ENCODE measurements at regions not wholly inside any gene's neighbourhood (a gene's known extent, or its start where the extent isn't known, plus 50 kb on each side); places are given as distances from the start of the nearest gene placed in this dataset.
"Not testable (repeated sequence)": the region's sequence is repeated elsewhere in the genome, so short reads cannot be mapped to it uniquely, and the experiment has no call there.

DNA sequence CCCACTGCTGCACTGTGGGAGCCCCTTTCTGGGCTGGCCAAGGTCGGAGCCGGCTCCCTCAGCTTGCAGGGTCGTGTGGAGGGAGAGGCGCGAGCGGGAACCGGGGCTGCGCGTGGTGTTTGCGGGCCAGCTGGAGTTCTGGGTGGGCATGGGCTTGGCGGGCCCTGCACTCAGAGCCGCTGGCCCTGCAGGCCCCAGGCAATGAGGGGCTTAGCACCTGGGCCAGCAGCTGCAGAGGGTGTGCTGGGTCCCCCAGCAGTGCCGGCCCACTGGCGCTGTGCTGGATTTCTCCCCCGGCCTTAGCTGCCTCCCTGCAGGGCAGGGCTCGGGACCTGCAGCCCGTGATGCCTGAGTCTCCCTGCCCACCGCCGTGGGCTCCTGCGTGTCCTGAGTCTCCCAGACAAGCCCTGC lies 125.3 kb downstream of the ALG10B start:
- BruUV-seq (replicated peaks); POLR2A ChIA-PET; ATAC-seq; H2AFZ ChIP-seq (ENCODE audit: low read depth, low read length); H3K4me3 ChIP-seq; H3K4me1 ChIP-seq (replicated peaks in 1 of 2; ENCODE audit: control insufficient read depth in 2 of 2, insufficient read depth in 2 of 2, low read length in 2 of 2); intact Hi-C loops (cut with micrococcal nuclease); H3K4me2 ChIP-seq (ENCODE audit: insufficient read depth, low read length); FAIRE-seq; in situ Hi-C loops (cut with MboI); CTCF ChIA-PET (ENCODE audit: low intra/inter-chr PET ratio); H3K27me3 ChIP-seq (ENCODE audit: control insufficient read depth in 2 of 2, insufficient read depth in 2 of 2, low read length in 2 of 2); H3K9me1 ChIP-seq (ENCODE audit: control insufficient read depth, insufficient read depth, low read length); H4K20me1 ChIP-seq (replicated peaks; ENCODE audit: control insufficient read depth, insufficient read depth, low read length); H3K9ac ChIP-seq (ENCODE audit: insufficient read depth in 1 of 2, low read depth in 2 of 2, low read length in 2 of 2); H3K36me3 ChIP-seq (ENCODE audit: control insufficient read depth, insufficient read depth, low read length); DNase-seq (ENCODE audit: extremely low read depth in 1 of 4, low spot score in 3 of 4); H3K79me2 ChIP-seq (ENCODE audit: control insufficient read depth, insufficient read depth, low read length); H3K9me3 ChIP-seq (replicated peaks; ENCODE audit: control insufficient read depth, insufficient read depth, low read depth, low read length); H3K27ac ChIP-seq (ENCODE audit: extremely low read depth, low read depth, low read length): not testable (repeated sequence)
- under 1% methylated on average over 18 of the region's 20 CpGs for WGBS (ENCODE audit: insufficient coverage, low coverage, missing lambda C conversion rate)

DNA sequence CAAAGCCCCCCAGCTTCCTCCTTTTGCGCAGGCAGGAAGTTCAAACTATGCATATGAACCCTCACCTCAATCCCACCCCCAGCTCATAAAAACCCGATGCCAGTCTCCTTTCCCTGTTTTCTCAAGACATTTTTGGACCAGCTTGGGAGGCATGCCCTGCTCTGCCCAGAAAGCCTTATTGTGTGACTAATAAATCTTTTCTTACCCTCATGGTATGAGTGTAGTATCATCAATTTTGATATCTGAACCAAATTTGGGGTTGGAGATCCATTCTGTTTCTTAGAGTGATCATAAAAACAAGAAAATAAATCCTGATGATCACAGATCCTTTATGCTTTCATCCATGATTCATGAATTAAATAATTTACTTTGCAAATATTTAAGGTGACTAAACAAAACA lies 128.5 kb downstream of the ALG10B start:
- H3K9ac ChIP-seq (ENCODE audit: insufficient read depth in 1 of 2, low read depth in 2 of 2, low read length in 2 of 2), result no peak overlapping the region
- no peaks in the 10 kb centered on the region for H3K9me3 ChIP-seq (replicated peaks; ENCODE audit: control insufficient read depth, insufficient read depth, low read depth, low read length)
- no TSS peak for BruUV-seq (replicated peaks)
- FAIRE-seq (no peak), ATAC-seq (no peak), DNase-seq (ENCODE audit: extremely low read depth in 1 of 4, low spot score in 3 of 4) (no peak)
- in situ Hi-C loops (cut with MboI), result no loop called here
- no peak overlapping the region for H3K4me2 ChIP-seq (ENCODE audit: insufficient read depth, low read length)
- no peaks in the 10 kb centered on the region for H3K4me1 ChIP-seq (replicated peaks in 1 of 2; ENCODE audit: control insufficient read depth in 2 of 2, insufficient read depth in 2 of 2, low read length in 2 of 2)
- no peaks in the 10 kb centered on the region for H3K36me3 ChIP-seq (ENCODE audit: control insufficient read depth, insufficient read depth, low read length)
- H4K20me1 ChIP-seq (replicated peaks; ENCODE audit: control insufficient read depth, insufficient read depth, low read length), result no peaks in the 10 kb centered on the region
- no peaks in the 10 kb centered on the region for H3K79me2 ChIP-seq (ENCODE audit: control insufficient read depth, insufficient read depth, low read length)
- no peak overlapping the region for H3K27ac ChIP-seq (ENCODE audit: extremely low read depth, low read depth, low read length)
- no peak overlapping the region for H3K4me3 ChIP-seq
- H3K9me1 ChIP-seq (ENCODE audit: control insufficient read depth, insufficient read depth, low read length), result no peaks in the 10 kb centered on the region
- intact Hi-C loops (cut with micrococcal nuclease), result no loop called here
- POLR2A ChIA-PET, result no interaction called here
- CTCF ChIA-PET (ENCODE audit: low intra/inter-chr PET ratio), result no interaction called here
- H2AFZ ChIP-seq (ENCODE audit: low read depth, low read length), result no peak overlapping the region
- no peaks in the 10 kb centered on the region for H3K27me3 ChIP-seq (ENCODE audit: control insufficient read depth in 2 of 2, insufficient read depth in 2 of 2, low read length in 2 of 2)
- WGBS (ENCODE audit: insufficient coverage, low coverage, missing lambda C conversion rate), result 4% methylated on average over 2 of the region's 2 CpGs
- TF ChIP-seq SRF (CRISPR knock-in tag; IDR thresholded peaks at IDR 0.05) (no peak), GATAD2B (IDR thresholded peaks at IDR 0.05; ENCODE audit: borderline replicate concordance) (no peak), L3MBTL2 (IDR thresholded peaks at IDR 0.05) (no peak), GATAD2A (IDR thresholded peaks at IDR 0.05) (no peak)
- TF ChIP-seq, protein P1, sequence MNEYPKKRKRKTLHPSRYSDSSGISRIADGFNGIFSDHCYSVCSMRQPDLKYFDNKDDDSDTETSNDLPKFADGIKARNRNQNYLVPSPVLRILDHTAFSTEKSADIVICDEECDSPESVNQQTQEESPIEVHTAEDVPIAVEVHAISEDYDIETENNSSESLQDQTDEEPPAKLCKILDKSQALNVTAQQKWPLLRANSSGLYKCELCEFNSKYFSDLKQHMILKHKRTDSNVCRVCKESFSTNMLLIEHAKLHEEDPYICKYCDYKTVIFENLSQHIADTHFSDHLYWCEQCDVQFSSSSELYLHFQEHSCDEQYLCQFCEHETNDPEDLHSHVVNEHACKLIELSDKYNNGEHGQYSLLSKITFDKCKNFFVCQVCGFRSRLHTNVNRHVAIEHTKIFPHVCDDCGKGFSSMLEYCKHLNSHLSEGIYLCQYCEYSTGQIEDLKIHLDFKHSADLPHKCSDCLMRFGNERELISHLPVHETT (CRISPR knock-in tag; conservative IDR thresholded peaks at IDR 0.05 in 1 of 2, IDR thresholded peaks at IDR 0.05 in 1 of 2), result no peak
- TF ChIP-seq, protein P2, sequence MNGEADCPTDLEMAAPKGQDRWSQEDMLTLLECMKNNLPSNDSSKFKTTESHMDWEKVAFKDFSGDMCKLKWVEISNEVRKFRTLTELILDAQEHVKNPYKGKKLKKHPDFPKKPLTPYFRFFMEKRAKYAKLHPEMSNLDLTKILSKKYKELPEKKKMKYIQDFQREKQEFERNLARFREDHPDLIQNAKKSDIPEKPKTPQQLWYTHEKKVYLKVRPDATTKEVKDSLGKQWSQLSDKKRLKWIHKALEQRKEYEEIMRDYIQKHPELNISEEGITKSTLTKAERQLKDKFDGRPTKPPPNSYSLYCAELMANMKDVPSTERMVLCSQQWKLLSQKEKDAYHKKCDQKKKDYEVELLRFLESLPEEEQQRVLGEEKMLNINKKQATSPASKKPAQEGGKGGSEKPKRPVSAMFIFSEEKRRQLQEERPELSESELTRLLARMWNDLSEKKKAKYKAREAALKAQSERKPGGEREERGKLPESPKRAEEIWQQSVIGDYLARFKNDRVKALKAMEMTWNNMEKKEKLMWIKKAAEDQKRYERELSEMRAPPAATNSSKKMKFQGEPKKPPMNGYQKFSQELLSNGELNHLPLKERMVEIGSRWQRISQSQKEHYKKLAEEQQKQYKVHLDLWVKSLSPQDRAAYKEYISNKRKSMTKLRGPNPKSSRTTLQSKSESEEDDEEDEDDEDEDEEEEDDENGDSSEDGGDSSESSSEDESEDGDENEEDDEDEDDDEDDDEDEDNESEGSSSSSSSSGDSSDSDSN (IDR thresholded peaks at IDR 0.05; ENCODE audit: borderline replicate concordance in 1 of 2, low read depth in 2 of 2, low read length in 2 of 2), result no peak
- TF ChIP-seq, protein P3, sequence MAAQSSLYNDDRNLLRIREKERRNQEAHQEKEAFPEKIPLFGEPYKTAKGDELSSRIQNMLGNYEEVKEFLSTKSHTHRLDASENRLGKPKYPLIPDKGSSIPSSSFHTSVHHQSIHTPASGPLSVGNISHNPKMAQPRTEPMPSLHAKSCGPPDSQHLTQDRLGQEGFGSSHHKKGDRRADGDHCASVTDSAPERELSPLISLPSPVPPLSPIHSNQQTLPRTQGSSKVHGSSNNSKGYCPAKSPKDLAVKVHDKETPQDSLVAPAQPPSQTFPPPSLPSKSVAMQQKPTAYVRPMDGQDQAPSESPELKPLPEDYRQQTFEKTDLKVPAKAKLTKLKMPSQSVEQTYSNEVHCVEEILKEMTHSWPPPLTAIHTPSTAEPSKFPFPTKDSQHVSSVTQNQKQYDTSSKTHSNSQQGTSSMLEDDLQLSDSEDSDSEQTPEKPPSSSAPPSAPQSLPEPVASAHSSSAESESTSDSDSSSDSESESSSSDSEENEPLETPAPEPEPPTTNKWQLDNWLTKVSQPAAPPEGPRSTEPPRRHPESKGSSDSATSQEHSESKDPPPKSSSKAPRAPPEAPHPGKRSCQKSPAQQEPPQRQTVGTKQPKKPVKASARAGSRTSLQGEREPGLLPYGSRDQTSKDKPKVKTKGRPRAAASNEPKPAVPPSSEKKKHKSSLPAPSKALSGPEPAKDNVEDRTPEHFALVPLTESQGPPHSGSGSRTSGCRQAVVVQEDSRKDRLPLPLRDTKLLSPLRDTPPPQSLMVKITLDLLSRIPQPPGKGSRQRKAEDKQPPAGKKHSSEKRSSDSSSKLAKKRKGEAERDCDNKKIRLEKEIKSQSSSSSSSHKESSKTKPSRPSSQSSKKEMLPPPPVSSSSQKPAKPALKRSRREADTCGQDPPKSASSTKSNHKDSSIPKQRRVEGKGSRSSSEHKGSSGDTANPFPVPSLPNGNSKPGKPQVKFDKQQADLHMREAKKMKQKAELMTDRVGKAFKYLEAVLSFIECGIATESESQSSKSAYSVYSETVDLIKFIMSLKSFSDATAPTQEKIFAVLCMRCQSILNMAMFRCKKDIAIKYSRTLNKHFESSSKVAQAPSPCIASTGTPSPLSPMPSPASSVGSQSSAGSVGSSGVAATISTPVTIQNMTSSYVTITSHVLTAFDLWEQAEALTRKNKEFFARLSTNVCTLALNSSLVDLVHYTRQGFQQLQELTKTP (IDR thresholded peaks at IDR 0.05; ENCODE audit: low read depth in 1 of 2, partially characterized antibody in 2 of 2), result no peak
